ENCODE measurements at regions not wholly inside any gene's neighbourhood (a gene's known extent, or its start where the extent isn't known, plus 50 kb on each side); places are given as distances from the start of the nearest gene placed in this dataset.

DNA sequence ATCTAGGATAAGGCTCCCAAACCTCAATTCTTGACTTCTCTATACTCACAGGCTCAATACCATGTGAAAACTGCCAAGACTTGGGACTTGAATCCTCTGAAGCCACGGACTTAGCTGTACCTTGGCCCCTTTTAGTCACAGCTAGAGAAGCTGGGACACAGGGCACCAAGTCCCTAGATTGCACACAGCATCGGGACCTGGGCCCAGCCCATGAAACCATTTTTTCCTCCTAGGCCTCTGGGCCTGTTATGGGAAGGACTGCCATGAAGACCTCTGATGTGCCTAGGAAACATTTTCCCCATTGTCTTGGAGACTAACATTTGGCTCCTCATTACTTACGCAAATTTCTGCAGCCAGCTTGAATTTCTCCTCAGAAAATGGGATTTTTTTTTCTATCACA is 1011.8 kb upstream of the DDX18 start:
- TF ChIP-seq, protein P1, sequence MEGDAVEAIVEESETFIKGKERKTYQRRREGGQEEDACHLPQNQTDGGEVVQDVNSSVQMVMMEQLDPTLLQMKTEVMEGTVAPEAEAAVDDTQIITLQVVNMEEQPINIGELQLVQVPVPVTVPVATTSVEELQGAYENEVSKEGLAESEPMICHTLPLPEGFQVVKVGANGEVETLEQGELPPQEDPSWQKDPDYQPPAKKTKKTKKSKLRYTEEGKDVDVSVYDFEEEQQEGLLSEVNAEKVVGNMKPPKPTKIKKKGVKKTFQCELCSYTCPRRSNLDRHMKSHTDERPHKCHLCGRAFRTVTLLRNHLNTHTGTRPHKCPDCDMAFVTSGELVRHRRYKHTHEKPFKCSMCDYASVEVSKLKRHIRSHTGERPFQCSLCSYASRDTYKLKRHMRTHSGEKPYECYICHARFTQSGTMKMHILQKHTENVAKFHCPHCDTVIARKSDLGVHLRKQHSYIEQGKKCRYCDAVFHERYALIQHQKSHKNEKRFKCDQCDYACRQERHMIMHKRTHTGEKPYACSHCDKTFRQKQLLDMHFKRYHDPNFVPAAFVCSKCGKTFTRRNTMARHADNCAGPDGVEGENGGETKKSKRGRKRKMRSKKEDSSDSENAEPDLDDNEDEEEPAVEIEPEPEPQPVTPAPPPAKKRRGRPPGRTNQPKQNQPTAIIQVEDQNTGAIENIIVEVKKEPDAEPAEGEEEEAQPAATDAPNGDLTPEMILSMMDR (conservative IDR thresholded peaks at IDR 0.05), result no peak
- TF ChIP-seq ZFX (IDR thresholded peaks at IDR 0.05), result no peak

Measured in C4-2B (cell line).